IMR-90 (cell line): ENCODE measurements at regions not wholly inside any gene's neighbourhood (a gene's known extent, or its start where the extent isn't known, plus 50 kb on each side); places are given as distances from the start of the nearest gene placed in this dataset.

ENCODE experiments used
- ATAC-seq: fragments of 200-7000 bp; cut with Tn5 transposase; 2 replicates; pipeline ENCODE4 v1.9.1; 2020; ENCODE audit warnings: low read depth, mild to moderate bottlenecking, moderate library complexity
- BruUV-seq: library from RNA; stranded (reverse); fragments of 400-500 nt; replicated peaks from 2 replicates; lab custom pipeline; 2021; lab: Mats Ljungman, UMichigan
- CTCF ChIA-PET: fragments of 300-600 bp; formaldehyde crosslinking; extraction: SDS; loops from one replicate; lab custom pipeline; 2021; ENCODE audit warnings: antibody characterized with exemption; lab: Yijun Ruan, JAX
- POLR2A ChIA-PET: fragments of 300-600 bp; sonication (Branson Sonifier 250); formaldehyde crosslinking; loops from one replicate; lab custom pipeline; 2022; ENCODE audit warnings: antibody characterized with exemption; ENCODE audit not compliant: unreplicated experiment; lab: Charles Lee
- DNase-seq: peaks from one replicate; pipeline ENCODE4 v3.0.0; 2013
- H2AFZ ChIP-seq: replicated peaks from 2 replicates; pipeline ENCODE3; 2013; ENCODE audit warnings: low read length, mild to moderate bottlenecking; ENCODE audit not compliant: poor library complexity
- H2AK5ac ChIP-seq: 2 replicates; pipeline ENCODE4 v1.6.1; 2013; ENCODE audit warnings: low read depth, low read length, inconsistent platforms
- H2AK9ac ChIP-seq: replicated peaks from 2 replicates; pipeline ENCODE3; 2013; ENCODE audit warnings: mild to moderate bottlenecking, low read depth, low read length, moderate library complexity; ENCODE audit not compliant: poor library complexity
- H2BK120ac ChIP-seq: 2 replicates; pipeline ENCODE4 v1.6.1; 2013; ENCODE audit warnings: low read depth, low read length, inconsistent platforms
- H2BK15ac ChIP-seq: 3 replicates; pipeline ENCODE4 v1.6.1; 2013; ENCODE audit warnings: low read depth, low read length, inconsistent platforms
- H2BK20ac ChIP-seq: 2 replicates; pipeline ENCODE4 v1.6.1; 2013; ENCODE audit warnings: low read depth, mild to moderate bottlenecking, inconsistent platforms, low read length, moderate library complexity
- H2BK5ac ChIP-seq: 2 replicates; pipeline ENCODE4 v1.6.1; 2013; ENCODE audit warnings: mild to moderate bottlenecking, low read depth, low read length, inconsistent platforms; ENCODE audit not compliant: poor library complexity, severe bottlenecking
- H3K14ac ChIP-seq: replicated peaks from 2 replicates; pipeline ENCODE4 v1.6.1; 2013; ENCODE audit warnings: low read depth, low read length, inconsistent platforms
- H3K18ac ChIP-seq: 2 replicates; pipeline ENCODE4 v1.6.1; 2013; ENCODE audit warnings: low read depth, low read length, control low read depth
- H3K23ac ChIP-seq: 2 replicates; pipeline ENCODE4 v1.6.1; 2013; ENCODE audit warnings: low read depth, low read length, inconsistent platforms
- H3K27ac ChIP-seq: 2 replicates; pipeline ENCODE4 v1.5.1; 2013; ENCODE audit warnings: mild to moderate bottlenecking, control low read depth, low read length; ENCODE audit not compliant: insufficient read depth
- H3K27me3 ChIP-seq: 2 replicates; pipeline ENCODE4 v1.6.1; 2013; ENCODE audit warnings: low read length; ENCODE audit not compliant: control insufficient read depth, insufficient read depth
- H3K36me3 ChIP-seq: 2 replicates; pipeline ENCODE4 v1.6.1; 2013; ENCODE audit warnings: low read length, mixed read lengths; ENCODE audit not compliant: control insufficient read depth, insufficient read depth
- H3K4ac ChIP-seq: 2 replicates; pipeline ENCODE4 v1.6.1; 2013; ENCODE audit warnings: low read depth, low read length, inconsistent platforms
- H3K4me1 ChIP-seq: 2 replicates; pipeline ENCODE4 v1.6.1; 2013; ENCODE audit warnings: low read length, mixed read lengths; ENCODE audit not compliant: control insufficient read depth, insufficient read depth
- H3K4me2 ChIP-seq: 2 replicates; pipeline ENCODE4 v1.6.1; 2013; ENCODE audit warnings: low read depth, mild to moderate bottlenecking, control low read depth, low read length, moderate library complexity
- H3K4me3 ChIP-seq: 2 replicates; pipeline ENCODE4 v1.5.1; 2013; ENCODE audit warnings: low read depth, mild to moderate bottlenecking, control low read depth, low read length, moderate library complexity; ENCODE audit not compliant: insufficient read depth
- H3K56ac ChIP-seq: 2 replicates; pipeline ENCODE4 v1.6.1; 2013; ENCODE audit warnings: low read length, inconsistent platforms; ENCODE audit not compliant: insufficient read depth; ENCODE audit errors: extremely low read depth
- H3K79me1 ChIP-seq, 2 experiments: 2 replicates each; pipeline ENCODE4 v1.6.1; 2013; ENCODE audit warnings: low read length in 2 of 2, inconsistent platforms in 1 of 2, low read depth in 1 of 2
- H3K9ac ChIP-seq: 2 replicates; pipeline ENCODE4 v1.6.1; 2013; ENCODE audit warnings: low read depth, low read length, control low read depth
- H3K9me1 ChIP-seq: 2 replicates; pipeline ENCODE4 v1.6.1; 2013; ENCODE audit warnings: low read length, inconsistent platforms; ENCODE audit not compliant: insufficient read depth
- H3K9me3 ChIP-seq: 2 replicates; pipeline ENCODE4 v1.6.1; 2013; ENCODE audit warnings: low read length; ENCODE audit not compliant: control insufficient read depth, insufficient read depth
- H4K20me1 ChIP-seq: 2 replicates; pipeline ENCODE4 v1.6.1; 2013; ENCODE audit warnings: low read length, inconsistent platforms; ENCODE audit not compliant: insufficient read depth
- H4K5ac ChIP-seq: 2 replicates; pipeline ENCODE4 v1.6.1; 2013; ENCODE audit warnings: mild to moderate bottlenecking, low read depth, low read length, control low read depth
- H4K8ac ChIP-seq, 2 experiments: 2 replicates each; pipeline ENCODE4 v1.6.1; 2013; ENCODE audit warnings: low read depth in 2 of 2, low read length in 2 of 2, control low read depth in 1 of 2, inconsistent platforms in 1 of 2
- H4K91ac ChIP-seq: 2 replicates; pipeline ENCODE4 v1.6.1; 2013; ENCODE audit warnings: low read depth, low read length, inconsistent platforms; ENCODE audit not compliant: insufficient read depth
- CEBPB ChIP-seq: IDR thresholded peaks from 2 replicates; pipeline ENCODE4 v1.6.1; 2012; ENCODE audit warnings: low read depth, low read length, improper control_type of control experiment
- CTCF ChIP-seq: conservative IDR thresholded peaks from 2 replicates; pipeline ENCODE4 v1.5.1; 2012; ENCODE audit warnings: mild to moderate bottlenecking, low read depth, low read length, improper control_type of control experiment
- FOS ChIP-seq: fragments of 150-350 bp; IDR thresholded peaks from 2 replicates; pipeline ENCODE4 v1.6.1; 2016; ENCODE audit warnings: low read depth, low read length
- MAZ ChIP-seq: IDR thresholded peaks from 2 replicates; pipeline ENCODE4 v1.6.1; 2012; ENCODE audit warnings: low read depth, mild to moderate bottlenecking, low read length, improper control_type of control experiment, moderate library complexity, borderline replicate concordance
- MXI1 ChIP-seq: IDR thresholded peaks from 2 replicates; pipeline ENCODE4 v1.6.1; 2012; ENCODE audit warnings: low read depth, mild to moderate bottlenecking, low read length, moderate library complexity, borderline replicate concordance
- NFE2L2 ChIP-seq: fragments of 150-350 bp; IDR thresholded peaks from 2 replicates; pipeline ENCODE4 v1.6.1; 2016; ENCODE audit warnings: low read depth, mild to moderate bottlenecking, low read length
- RAD21 ChIP-seq: IDR thresholded peaks from 2 replicates; pipeline ENCODE4 v1.6.1; 2012; ENCODE audit warnings: low read length, improper control_type of control experiment
- RCOR1 ChIP-seq: IDR thresholded peaks from 2 replicates; pipeline ENCODE4 v1.6.1; 2012; ENCODE audit warnings: mild to moderate bottlenecking, low read length, improper control_type of control experiment; ENCODE audit not compliant: insufficient replicate concordance
- SMC3 ChIP-seq: fragments of 150-350 bp; IDR thresholded peaks from 2 replicates; pipeline ENCODE4 v1.6.1; 2016; ENCODE audit warnings: low read depth, mild to moderate bottlenecking, antibody characterized with exemption, low read length, moderate library complexity
- WGBS, 2 experiments: methylation state at CpG; one replicate each; pipeline versions ENCODE4 v1.1.5 to v1.1.7; 2013; ENCODE audit warnings: missing lambda C conversion rate in 2 of 2; ENCODE audit not compliant: insufficient read length in 1 of 2; ENCODE audit errors: extremely low coverage in 2 of 2; 5-methylcytosine and 5-hydroxymethylcytosine counted together
- dilution Hi-C: fragments of 300-500 bp; cut with HindIII; formaldehyde crosslinking; loops from one replicate; pipeline ENCODE4 v1.14.3; 2018; ENCODE audit warnings: low sequenced_read_pairs; ENCODE audit not compliant: unreplicated experiment
- in situ Hi-C: fragments of 300-500 bp; cut with MboI; formaldehyde crosslinking; loops from 3 replicates; pipeline ENCODE4 v1.14.3; 2019; ENCODE audit warnings: low sequenced_read_pairs, inconsistent platforms, mixed read lengths
- intact Hi-C: fragments of 100-400 bp; cut with micrococcal nuclease; formaldehyde crosslinking; loops from 2 replicates; pipeline ENCODE4 v1.10.0; 2022
- TF ChIP-seq, protein P1 (sequence below): fragments of 150-350 bp; IDR thresholded peaks from 2 replicates; pipeline ENCODE4 v1.6.1; 2017; ENCODE audit warnings: mild to moderate bottlenecking, antibody characterized with exemption, low read length, low read depth
- TF ChIP-seq, protein P2 (sequence below): fragments of 150-350 bp; IDR thresholded peaks from 2 replicates; pipeline ENCODE4 v1.6.1; 2016; ENCODE audit warnings: low read depth, mild to moderate bottlenecking, low read length, moderate library complexity, borderline replicate concordance

- no peaks in the 10 kb centered on the region for H4K20me1 ChIP-seq
- H3K79me1 ChIP-seq: no peaks in the 10 kb centered on the region
- H2BK20ac ChIP-seq: no peak overlapping the region
- H3K18ac ChIP-seq: no peak overlapping the region
- H2BK15ac ChIP-seq: no peak overlapping the region
- H2AK5ac ChIP-seq: no peak overlapping the region
- H3K4me2 ChIP-seq: no peak overlapping the region
- no peak overlapping the region for H4K8ac ChIP-seq
- H4K5ac ChIP-seq: no peak overlapping the region
- no peak overlapping the region for H4K91ac ChIP-seq
- no peak overlapping the region for H2BK5ac ChIP-seq
- H3K27ac ChIP-seq: no peak overlapping the region
- H3K4me3 ChIP-seq: no peak overlapping the region
- no peak overlapping the region for H2AFZ ChIP-seq
- H3K36me3 ChIP-seq: no peaks in the 10 kb centered on the region
- no peaks in the 10 kb centered on the region for H3K9me3 ChIP-seq
- no peak overlapping the region for H3K4ac ChIP-seq
- DNase-seq (no peak), ATAC-seq (no peak)
- no peak overlapping the region for H2AK9ac ChIP-seq
- H3K23ac ChIP-seq: no peak overlapping the region
- no TSS peak for BruUV-seq
- H3K9ac ChIP-seq: no peak overlapping the region
- H2BK120ac ChIP-seq: no peak overlapping the region
- intact Hi-C loops (no loop called here), dilution Hi-C loops (no loop called here), in situ Hi-C loops (no loop called here)
- TF ChIP-seq NFE2L2 (no peak), RCOR1 (no peak), MAZ (no peak), RAD21 (no peak), CTCF (no peak), MXI1 (no peak), FOS (no peak), SMC3 (no peak), CEBPB (no peak)
- TF ChIP-seq, protein P1, sequence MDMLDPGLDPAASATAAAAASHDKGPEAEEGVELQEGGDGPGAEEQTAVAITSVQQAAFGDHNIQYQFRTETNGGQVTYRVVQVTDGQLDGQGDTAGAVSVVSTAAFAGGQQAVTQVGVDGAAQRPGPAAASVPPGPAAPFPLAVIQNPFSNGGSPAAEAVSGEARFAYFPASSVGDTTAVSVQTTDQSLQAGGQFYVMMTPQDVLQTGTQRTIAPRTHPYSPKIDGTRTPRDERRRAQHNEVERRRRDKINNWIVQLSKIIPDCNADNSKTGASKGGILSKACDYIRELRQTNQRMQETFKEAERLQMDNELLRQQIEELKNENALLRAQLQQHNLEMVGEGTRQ: no peak
- TF ChIP-seq, protein P2, sequence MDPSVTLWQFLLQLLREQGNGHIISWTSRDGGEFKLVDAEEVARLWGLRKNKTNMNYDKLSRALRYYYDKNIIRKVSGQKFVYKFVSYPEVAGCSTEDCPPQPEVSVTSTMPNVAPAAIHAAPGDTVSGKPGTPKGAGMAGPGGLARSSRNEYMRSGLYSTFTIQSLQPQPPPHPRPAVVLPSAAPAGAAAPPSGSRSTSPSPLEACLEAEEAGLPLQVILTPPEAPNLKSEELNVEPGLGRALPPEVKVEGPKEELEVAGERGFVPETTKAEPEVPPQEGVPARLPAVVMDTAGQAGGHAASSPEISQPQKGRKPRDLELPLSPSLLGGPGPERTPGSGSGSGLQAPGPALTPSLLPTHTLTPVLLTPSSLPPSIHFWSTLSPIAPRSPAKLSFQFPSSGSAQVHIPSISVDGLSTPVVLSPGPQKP: no peak
- no CpG with 5 or more reads among the region's 3 CpGs for WGBS, 2 experiments
- no peak overlapping the region for H3K56ac ChIP-seq
- H3K4me1 ChIP-seq: no peaks in the 10 kb centered on the region
- H3K9me1 ChIP-seq: no peaks in the 10 kb centered on the region
- H3K14ac ChIP-seq: no peak overlapping the region
- no peaks in the 10 kb centered on the region for H3K27me3 ChIP-seq
- POLR2A ChIA-PET: no interaction called here
- CTCF ChIA-PET: no interaction called here
These were observed 310.5 kb downstream of the S1PR1 start for GRCh38 chr1:101547357-101547756.
